HEK293T (cell line): ENCODE measurements at regions not wholly inside any gene's neighbourhood (a gene's known extent, or its start where the extent isn't known, plus 50 kb on each side); places are given as distances from the start of the nearest gene placed in this dataset.

Experiments used
- L3MBTL2 ChIP-seq: fragments of 450-650 bp; conservative IDR thresholded peaks from 2 replicates; pipeline ENCODE4 v1.6.1; 2016; ENCODE audit warnings: mild to moderate bottlenecking
- LEF1 ChIP-seq: fragments of 450-650 bp; IDR thresholded peaks from 2 replicates; pipeline ENCODE4 v1.6.1; 2017; ENCODE audit warnings: mild to moderate bottlenecking, borderline replicate concordance
- SP1 ChIP-seq: fragments of 450-650 bp; IDR thresholded peaks from 2 replicates; pipeline ENCODE4 v1.6.1; 2017

- TF ChIP-seq L3MBTL2 (no peak), SP1 (no peak), LEF1 (no peak)
Observed at GRCh38 chr1:87999852-88000251, 671.2 kb downstream of the LMO4 start.
